SK-N-SH treated with all-trans-retinoic acid at 6 μM for 48 hours (cell line): ENCODE measurements at regions not wholly inside any gene's neighbourhood (a gene's known extent, or its start where the extent isn't known, plus 50 kb on each side); places are given as distances from the start of the nearest gene placed in this dataset.

Experiments used
- ATAC-seq: fragments of 200-7000 bp; cut with Tn5 transposase; 3 replicates; pipeline ENCODE4 v1.9.1; 2020; ENCODE audit warnings: mild to moderate bottlenecking, moderate library complexity
- ARNTL ChIP-seq: fragments of 450-650 bp; formaldehyde crosslinking; IDR thresholded peaks from 2 replicates; pipeline ENCODE4 v1.5.0; 2020; ENCODE audit warnings: low read depth, mild to moderate bottlenecking, moderate library complexity, borderline replicate concordance
- BACH2 ChIP-seq: fragments of 250-450 bp; sonication (Bioruptor Pico); IDR thresholded peaks from 2 replicates; pipeline ENCODE4 v1.9.0; 2021; ENCODE audit warnings: mild to moderate bottlenecking, borderline replicate concordance
- CSDC2 ChIP-seq: fragments of 250-450 bp; sonication (Bioruptor Pico); IDR thresholded peaks from 2 replicates; pipeline ENCODE4 v1.5.0; 2020; ENCODE audit warnings: mild to moderate bottlenecking, moderate library complexity
- ESRRG ChIP-seq: fragments of 250-450 bp; sonication (Bioruptor Pico); IDR thresholded peaks from 2 replicates; pipeline ENCODE4 v1.6.1; 2021; ENCODE audit warnings: mild to moderate bottlenecking
- GLIS3 ChIP-seq: fragments of 250-450 bp; sonication (Bioruptor Pico); IDR thresholded peaks from 2 replicates; pipeline ENCODE4 v1.5.0; 2020; ENCODE audit warnings: mild to moderate bottlenecking, moderate library complexity
- OSR1 ChIP-seq: fragments of 250-450 bp; sonication (Bioruptor Pico); IDR thresholded peaks from 2 replicates; pipeline ENCODE4 v1.8.0; 2022; ENCODE audit warnings: moderate library complexity, mild to moderate bottlenecking, inconsistent platforms
- PPARA ChIP-seq: fragments of 250-450 bp; sonication (Bioruptor Pico); IDR thresholded peaks from 2 replicates; pipeline ENCODE4 v1.5.0; 2020; ENCODE audit warnings: mild to moderate bottlenecking, borderline replicate concordance
- RARB ChIP-seq: fragments of 250-450 bp; sonication (Bioruptor Pico); IDR thresholded peaks from 2 replicates; pipeline ENCODE4 v1.8.0; 2021; ENCODE audit warnings: mild to moderate bottlenecking, moderate library complexity
- SNAI2 ChIP-seq: fragments of 250-450 bp; sonication (Bioruptor Pico); IDR thresholded peaks from 2 replicates; pipeline ENCODE4 v1.5.0; 2020; ENCODE audit warnings: mild to moderate bottlenecking, moderate library complexity
- TCF4 ChIP-seq: fragments of 250-450 bp; sonication (Bioruptor Pico); IDR thresholded peaks from 2 replicates; pipeline ENCODE4 v1.8.0; 2021; ENCODE audit warnings: mild to moderate bottlenecking, moderate library complexity, borderline replicate concordance
- TOX ChIP-seq: fragments of 250-450 bp; sonication (Bioruptor Pico); IDR thresholded peaks from 2 replicates; pipeline ENCODE4 v1.8.0; 2021; ENCODE audit warnings: mild to moderate bottlenecking, moderate library complexity, borderline replicate concordance
- ZC3H10 ChIP-seq: fragments of 250-450 bp; sonication (Bioruptor Pico); IDR thresholded peaks from 2 replicates; pipeline ENCODE4 v1.5.1; 2021; ENCODE audit warnings: mild to moderate bottlenecking, moderate library complexity
- ZFP3 ChIP-seq: fragments of 250-450 bp; sonication (Bioruptor Pico); IDR thresholded peaks from 2 replicates; pipeline ENCODE4 v1.5.0; 2020; ENCODE audit warnings: mild to moderate bottlenecking, moderate library complexity
- ZFP30 ChIP-seq: fragments of 450-650 bp; formaldehyde crosslinking; IDR thresholded peaks from 2 replicates; pipeline ENCODE4 v1.5.0; 2022; ENCODE audit warnings: mild to moderate bottlenecking, moderate library complexity
- ZNF565 ChIP-seq: fragments of 450-650 bp; formaldehyde crosslinking; conservative IDR thresholded peaks from 2 replicates; pipeline ENCODE4 v1.5.0; 2020; ENCODE audit warnings: low read depth, mild to moderate bottlenecking, moderate library complexity
- ZNF70 ChIP-seq: fragments of 450-650 bp; formaldehyde crosslinking; IDR thresholded peaks from 2 replicates; pipeline ENCODE4 v1.5.0; 2020; ENCODE audit warnings: mild to moderate bottlenecking, moderate library complexity
- ZNF8 ChIP-seq: fragments of 450-650 bp; formaldehyde crosslinking; IDR thresholded peaks from 2 replicates; pipeline ENCODE4 v1.5.0; 2020; ENCODE audit warnings: mild to moderate bottlenecking, moderate library complexity
- TF ChIP-seq, protein P1 (sequence below): fragments of 250-450 bp; sonication (Bioruptor Pico); IDR thresholded peaks from 2 replicates; pipeline ENCODE4 v1.5.0; 2020; ENCODE audit warnings: mild to moderate bottlenecking, moderate library complexity
- TF ChIP-seq, protein P2 (sequence below): fragments of 250-450 bp; sonication (Bioruptor Pico); IDR thresholded peaks from 2 replicates; pipeline ENCODE4 v1.5.1; 2021; ENCODE audit warnings: mild to moderate bottlenecking, moderate library complexity
- TF ChIP-seq, protein P3 (sequence below): fragments of 250-450 bp; sonication (Bioruptor Pico); IDR thresholded peaks from 2 replicates; pipeline ENCODE4 v1.5.1; 2020; ENCODE audit warnings: low read depth, mild to moderate bottlenecking, moderate library complexity
- TF ChIP-seq, protein P4 (sequence below): fragments of 250-450 bp; sonication (Bioruptor Pico); IDR thresholded peaks from 2 replicates; pipeline ENCODE4 v1.8.0; 2021; ENCODE audit warnings: low read depth, mild to moderate bottlenecking, moderate library complexity, borderline replicate concordance

DNA sequence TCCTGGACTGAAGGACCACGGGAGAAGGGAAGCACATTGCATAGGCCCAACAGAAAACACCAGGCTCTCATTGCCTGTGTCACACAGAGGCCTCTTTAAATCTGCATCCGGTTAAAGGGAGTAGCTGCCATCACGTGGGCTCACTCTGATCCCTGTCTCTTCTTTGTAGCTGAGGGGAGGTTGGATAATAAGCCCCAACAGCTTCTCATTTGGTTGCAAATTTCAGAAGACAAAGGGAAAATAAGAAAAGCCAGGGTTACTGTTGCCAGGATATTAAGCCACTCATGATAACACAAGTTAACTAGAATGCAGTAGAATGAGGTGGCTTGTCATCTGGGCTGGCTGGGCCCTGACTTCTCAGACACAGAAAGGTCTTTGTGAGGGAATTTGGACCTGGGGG, 325.1 kb upstream of the ERCC4 start:
- TF ChIP-seq ZNF70 (CRISPR knock-in tag) (no peak), ESRRG (CRISPR knock-in tag) (no peak), OSR1 (no peak), RARB (no peak), ZNF565 (CRISPR knock-in tag) (no peak), CSDC2 (no peak), ARNTL (CRISPR knock-in tag) (no peak)
- ATAC-seq, result no peak

DNA sequence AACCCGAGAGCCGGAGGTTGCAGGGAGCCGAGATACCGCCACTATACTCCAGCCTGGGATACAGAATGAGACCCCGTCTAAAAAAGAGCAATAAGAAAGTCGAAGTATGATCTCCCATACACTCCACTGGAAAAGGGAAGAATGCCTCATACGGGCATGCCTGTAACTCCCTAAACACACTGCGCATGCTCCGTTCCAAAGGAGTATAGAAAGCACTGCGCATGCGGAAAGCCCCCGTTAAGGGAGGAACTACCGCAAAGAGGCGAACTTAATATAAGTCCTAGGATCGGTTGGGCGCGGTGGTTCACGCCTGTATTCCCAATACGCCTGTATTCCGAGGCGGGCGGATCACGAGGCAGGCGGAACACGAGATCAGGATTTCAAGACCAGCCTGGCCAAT, 313.1 kb upstream of the ERCC4 start:
- no peak for TF ChIP-seq SNAI2 (CRISPR knock-in tag)
- TF ChIP-seq, protein P1, sequence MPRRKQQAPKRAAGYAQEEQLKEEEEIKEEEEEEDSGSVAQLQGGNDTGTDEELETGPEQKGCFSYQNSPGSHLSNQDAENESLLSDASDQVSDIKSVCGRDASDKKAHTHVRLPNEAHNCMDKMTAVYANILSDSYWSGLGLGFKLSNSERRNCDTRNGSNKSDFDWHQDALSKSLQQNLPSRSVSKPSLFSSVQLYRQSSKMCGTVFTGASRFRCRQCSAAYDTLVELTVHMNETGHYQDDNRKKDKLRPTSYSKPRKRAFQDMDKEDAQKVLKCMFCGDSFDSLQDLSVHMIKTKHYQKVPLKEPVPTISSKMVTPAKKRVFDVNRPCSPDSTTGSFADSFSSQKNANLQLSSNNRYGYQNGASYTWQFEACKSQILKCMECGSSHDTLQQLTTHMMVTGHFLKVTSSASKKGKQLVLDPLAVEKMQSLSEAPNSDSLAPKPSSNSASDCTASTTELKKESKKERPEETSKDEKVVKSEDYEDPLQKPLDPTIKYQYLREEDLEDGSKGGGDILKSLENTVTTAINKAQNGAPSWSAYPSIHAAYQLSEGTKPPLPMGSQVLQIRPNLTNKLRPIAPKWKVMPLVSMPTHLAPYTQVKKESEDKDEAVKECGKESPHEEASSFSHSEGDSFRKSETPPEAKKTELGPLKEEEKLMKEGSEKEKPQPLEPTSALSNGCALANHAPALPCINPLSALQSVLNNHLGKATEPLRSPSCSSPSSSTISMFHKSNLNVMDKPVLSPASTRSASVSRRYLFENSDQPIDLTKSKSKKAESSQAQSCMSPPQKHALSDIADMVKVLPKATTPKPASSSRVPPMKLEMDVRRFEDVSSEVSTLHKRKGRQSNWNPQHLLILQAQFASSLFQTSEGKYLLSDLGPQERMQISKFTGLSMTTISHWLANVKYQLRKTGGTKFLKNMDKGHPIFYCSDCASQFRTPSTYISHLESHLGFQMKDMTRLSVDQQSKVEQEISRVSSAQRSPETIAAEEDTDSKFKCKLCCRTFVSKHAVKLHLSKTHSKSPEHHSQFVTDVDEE (CRISPR knock-in tag), result no peak
- TF ChIP-seq, protein P2, sequence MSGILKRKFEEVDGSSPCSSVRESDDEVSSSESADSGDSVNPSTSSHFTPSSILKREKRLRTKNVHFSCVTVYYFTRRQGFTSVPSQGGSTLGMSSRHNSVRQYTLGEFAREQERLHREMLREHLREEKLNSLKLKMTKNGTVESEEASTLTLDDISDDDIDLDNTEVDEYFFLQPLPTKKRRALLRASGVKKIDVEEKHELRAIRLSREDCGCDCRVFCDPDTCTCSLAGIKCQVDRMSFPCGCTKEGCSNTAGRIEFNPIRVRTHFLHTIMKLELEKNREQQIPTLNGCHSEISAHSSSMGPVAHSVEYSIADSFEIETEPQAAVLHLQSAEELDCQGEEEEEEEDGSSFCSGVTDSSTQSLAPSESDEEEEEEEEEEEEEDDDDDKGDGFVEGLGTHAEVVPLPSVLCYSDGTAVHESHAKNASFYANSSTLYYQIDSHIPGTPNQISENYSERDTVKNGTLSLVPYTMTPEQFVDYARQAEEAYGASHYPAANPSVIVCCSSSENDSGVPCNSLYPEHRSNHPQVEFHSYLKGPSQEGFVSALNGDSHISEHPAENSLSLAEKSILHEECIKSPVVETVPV (CRISPR knock-in tag), result no peak
- TF ChIP-seq ZC3H10, result no peak
- no peak for TF ChIP-seq ZNF70 (CRISPR knock-in tag)
- no peak for TF ChIP-seq ZFP3 (CRISPR knock-in tag)
- no peak for TF ChIP-seq TOX (CRISPR knock-in tag)
- no peak for TF ChIP-seq GLIS3
- TF ChIP-seq ARNTL (CRISPR knock-in tag), result no peak
- TF ChIP-seq ZFP30 (CRISPR knock-in tag), result no peak
- no peak for ATAC-seq

DNA sequence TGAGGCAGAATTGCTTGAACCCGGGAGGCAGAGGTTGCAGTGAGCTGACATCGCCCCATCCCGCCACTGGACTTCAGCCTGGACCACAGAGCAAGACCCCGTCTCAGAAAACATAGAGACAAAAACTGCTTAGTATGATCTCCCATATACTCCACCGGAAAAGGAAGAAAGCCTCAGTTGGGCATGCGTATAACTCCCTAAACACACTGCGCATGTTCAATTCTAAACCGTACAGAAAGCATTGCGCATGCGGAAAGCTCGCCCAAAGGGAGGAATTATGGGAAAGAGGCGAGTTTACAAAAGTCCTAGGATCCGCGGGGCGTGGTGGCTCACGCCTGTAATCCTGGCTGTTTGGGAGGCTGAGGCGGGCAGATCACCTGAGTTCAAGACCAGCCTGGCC, 312.7 kb upstream of the ERCC4 start:
- no peak for TF ChIP-seq PPARA
- TF ChIP-seq CSDC2, result no peak
- no peak for TF ChIP-seq RARB
- TF ChIP-seq ZFP30 (CRISPR knock-in tag), result no peak
- TF ChIP-seq, protein P3, sequence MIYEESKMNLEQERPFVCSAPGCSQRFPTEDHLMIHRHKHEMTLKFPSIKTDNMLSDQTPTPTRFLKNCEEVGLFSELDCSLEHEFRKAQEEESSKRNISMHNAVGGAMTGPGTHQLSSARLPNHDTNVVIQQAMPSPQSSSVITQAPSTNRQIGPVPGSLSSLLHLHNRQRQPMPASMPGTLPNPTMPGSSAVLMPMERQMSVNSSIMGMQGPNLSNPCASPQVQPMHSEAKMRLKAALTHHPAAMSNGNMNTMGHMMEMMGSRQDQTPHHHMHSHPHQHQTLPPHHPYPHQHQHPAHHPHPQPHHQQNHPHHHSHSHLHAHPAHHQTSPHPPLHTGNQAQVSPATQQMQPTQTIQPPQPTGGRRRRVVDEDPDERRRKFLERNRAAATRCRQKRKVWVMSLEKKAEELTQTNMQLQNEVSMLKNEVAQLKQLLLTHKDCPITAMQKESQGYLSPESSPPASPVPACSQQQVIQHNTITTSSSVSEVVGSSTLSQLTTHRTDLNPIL (CRISPR knock-in tag), result no peak
- TF ChIP-seq SNAI2 (CRISPR knock-in tag), result no peak
- no peak for TF ChIP-seq OSR1
- TF ChIP-seq, protein P4, sequence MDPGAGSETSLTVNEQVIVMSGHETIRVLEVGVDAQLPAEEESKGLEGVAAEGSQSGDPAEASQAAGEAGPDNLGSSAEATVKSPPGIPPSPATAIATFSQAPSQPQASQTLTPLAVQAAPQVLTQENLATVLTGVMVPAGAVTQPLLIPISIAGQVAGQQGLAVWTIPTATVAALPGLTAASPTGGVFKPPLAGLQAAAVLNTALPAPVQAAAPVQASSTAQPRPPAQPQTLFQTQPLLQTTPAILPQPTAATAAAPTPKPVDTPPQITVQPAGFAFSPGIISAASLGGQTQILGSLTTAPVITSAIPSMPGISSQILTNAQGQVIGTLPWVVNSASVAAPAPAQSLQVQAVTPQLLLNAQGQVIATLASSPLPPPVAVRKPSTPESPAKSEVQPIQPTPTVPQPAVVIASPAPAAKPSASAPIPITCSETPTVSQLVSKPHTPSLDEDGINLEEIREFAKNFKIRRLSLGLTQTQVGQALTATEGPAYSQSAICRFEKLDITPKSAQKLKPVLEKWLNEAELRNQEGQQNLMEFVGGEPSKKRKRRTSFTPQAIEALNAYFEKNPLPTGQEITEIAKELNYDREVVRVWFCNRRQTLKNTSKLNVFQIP (CRISPR knock-in tag), result no peak
- TF ChIP-seq BACH2 (CRISPR knock-in tag), result no peak
- no peak for ATAC-seq

DNA sequence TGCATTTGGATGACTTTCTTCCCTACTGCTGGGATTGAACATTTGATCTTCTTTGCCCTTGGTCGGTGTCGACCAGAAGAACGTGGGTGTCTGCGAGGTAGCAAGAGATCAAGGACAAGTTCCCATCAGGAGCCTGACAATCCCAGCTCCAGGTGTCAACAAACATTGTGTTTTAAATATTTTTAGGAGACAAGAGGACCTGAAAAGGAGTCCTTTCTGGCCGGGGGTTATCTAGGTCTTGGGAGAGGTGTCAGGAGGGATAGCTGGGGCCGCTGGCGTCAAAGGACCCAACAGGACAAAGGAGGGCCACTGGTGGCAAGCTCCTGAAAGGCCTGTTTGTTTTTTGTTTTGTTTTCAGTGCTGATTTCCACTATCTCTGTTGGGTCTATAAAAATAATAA, 308.4 kb upstream of the ERCC4 start:
- TF ChIP-seq ZNF565 (CRISPR knock-in tag) (no peak), ZNF8 (CRISPR knock-in tag) (no peak), RARB (no peak), ZC3H10 (no peak), GLIS3 (no peak), ZFP30 (CRISPR knock-in tag) (no peak), TCF4 (CRISPR knock-in tag) (no peak), BACH2 (CRISPR knock-in tag) (no peak)
- TF ChIP-seq, protein P3 (CRISPR knock-in tag), result no peak
- no peak for ATAC-seq
